Globus pallidus (tissue), 1 donor: ENCODE measurements at regions not wholly inside any gene's neighbourhood (a gene's known extent, or its start where the extent isn't known, plus 50 kb on each side); places are given as distances from the start of the nearest gene placed in this dataset.
"Not testable (repeated sequence)": the region's sequence is repeated elsewhere in the genome, so short reads cannot be mapped to it uniquely, and the experiment has no call there.

Experiments
- DNase-seq: peaks from one replicate; pipeline ENCODE4 v3.0.0-alpha.2; 2015; ENCODE audit warnings: low spot score

DNA sequence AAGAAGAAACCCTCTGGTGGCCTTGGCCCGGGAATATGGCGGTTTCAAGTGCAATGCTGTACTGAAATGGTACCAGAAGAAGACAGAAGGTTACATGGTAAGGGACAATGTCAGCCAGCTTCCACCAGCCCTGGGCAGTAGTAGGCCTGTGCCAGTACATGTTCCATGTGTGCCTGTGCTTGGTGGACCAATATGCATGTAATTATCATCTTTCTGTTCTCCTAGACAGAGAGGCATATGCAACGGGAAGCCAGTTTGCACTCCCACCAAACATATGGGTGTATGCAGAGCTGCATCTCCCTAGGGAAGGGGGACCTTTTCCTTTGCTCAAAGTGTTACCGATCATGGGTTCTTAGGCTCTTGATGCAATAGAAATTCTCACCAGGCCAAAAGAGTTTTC is 80.9 kb upstream of the ADORA2B start:
- not testable (repeated sequence) for DNase-seq

DNA sequence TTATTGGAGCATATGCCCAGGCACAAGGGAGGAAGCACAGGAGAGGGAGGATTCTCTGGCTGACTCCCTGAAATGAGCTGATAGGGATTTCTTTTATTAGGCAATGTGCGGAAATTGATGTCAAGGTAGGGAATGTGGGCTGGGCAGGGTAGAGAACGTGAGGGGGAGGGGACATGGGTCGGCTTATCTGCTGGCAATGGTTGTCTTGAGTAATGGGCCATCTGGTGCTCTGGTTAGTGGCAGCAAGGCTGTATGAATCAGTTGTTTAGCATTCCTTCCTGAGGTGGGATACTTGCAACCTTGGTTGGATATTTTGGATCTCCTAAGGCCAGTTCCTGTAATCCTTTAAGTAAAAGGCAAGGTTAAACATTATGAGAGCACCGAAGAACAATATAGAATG is 80.5 kb upstream of the ADORA2B start:
- not testable (repeated sequence) for DNase-seq

DNA sequence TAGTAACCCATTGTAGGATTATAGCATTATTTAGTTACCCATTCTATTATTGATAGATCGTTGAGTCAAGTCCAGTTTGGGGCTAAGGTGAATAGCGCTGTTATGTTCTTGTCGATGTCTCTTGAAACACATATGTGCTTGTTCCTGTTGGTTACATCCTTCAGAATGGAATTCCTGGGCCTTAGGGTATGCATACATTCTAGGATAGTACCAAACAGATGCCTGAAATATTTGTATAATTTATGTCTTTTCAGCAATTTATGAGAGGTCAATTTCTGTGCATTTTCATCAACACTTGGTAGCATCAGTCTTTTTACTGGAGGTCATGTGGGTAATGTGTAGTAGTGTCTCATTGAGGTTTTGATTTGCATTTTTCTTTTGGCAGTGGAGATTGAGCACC is 78.9 kb upstream of the ADORA2B start:
- not testable (repeated sequence) for DNase-seq

DNA sequence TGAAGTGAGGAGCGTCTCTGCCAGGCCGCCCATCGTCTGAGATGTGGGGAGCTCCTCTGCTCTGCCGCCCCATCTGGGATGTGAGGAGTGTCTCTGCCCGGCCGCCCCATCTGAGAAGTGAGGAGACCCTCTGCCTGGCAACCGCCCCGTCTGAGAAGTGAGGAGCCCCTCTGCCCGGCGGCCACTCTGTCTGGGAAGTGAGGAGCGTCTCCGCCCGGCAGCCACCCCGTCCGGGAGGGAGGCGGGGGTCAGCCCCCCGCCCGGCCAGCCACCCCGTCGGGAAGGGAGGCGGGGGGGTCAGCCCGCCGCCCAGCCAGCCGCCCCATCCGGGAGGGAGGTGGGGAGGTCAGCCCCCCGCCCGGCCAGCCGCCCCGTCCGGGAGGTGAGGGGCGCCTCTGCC is 77.6 kb upstream of the ADORA2B start:
- DNase-seq, result not testable (repeated sequence)

DNA sequence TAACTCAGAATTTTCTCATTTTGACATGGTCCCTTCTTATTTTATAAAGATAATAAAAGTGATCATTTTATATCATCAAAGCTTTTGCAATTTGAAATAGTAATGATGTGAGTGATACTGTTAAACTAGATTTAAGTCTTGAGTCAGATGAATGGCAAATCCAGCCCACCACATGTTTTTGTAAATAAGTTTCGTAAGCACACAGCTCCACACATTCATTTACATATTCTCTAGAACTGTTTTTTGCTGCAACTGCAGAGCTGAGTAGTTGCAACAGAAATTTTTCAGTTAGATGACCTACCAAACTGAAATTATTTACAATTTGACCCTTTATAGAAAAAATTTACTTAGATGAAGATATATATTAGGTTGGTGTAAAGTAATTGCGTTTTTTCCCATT is 75.1 kb upstream of the ADORA2B start:
- DNase-seq, result not testable (repeated sequence)

DNA sequence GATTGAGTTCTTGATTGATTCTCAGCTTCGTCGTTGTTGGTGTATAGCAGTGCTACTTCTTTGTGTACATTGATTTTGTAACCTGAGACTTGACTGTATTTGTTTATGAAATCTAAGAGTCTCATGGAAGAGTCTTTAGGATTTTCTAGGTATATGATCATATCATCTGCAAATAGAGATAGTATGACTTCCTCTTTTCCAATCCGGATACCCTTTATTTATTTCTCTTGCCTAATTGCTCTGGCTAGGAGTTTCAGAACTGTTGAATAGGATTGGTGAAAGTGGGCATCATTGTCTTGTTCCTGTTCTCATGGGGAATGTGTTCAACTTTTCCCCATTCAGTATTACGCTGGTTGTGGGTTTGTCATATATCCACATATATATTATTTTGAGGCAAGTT is 72.3 kb upstream of the ADORA2B start:
- not testable (repeated sequence) for DNase-seq

DNA sequence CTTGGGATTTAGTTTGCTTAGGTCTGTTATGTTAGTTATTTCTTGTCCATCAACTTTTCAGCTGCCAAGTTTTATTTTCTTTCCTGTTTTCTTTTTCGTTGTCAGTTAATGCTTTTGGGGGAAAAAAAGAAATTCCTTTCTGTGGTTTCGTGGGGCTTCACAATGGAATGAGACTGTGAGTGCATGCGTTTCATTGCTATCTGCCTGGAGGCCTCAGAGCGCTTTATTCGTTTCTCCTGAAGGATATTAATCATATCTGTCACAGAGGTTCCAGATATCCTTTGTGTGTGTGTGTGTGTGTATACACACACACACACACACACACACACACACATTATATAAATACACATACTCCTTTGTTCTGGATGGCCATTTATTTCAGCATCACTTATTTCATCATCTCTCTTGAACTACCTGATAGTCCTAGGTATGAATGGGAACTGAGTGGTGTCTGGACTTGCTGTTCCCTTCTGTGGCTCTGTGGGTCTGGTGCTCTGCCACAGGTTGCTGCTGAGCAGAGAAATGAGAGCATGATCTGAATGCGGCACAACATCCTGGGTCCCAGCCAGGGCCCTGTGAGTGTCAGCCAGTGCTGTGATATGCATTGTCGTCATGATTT is 66.9 kb upstream of the ADORA2B start:
- DNase-seq, result not testable (repeated sequence)

DNA sequence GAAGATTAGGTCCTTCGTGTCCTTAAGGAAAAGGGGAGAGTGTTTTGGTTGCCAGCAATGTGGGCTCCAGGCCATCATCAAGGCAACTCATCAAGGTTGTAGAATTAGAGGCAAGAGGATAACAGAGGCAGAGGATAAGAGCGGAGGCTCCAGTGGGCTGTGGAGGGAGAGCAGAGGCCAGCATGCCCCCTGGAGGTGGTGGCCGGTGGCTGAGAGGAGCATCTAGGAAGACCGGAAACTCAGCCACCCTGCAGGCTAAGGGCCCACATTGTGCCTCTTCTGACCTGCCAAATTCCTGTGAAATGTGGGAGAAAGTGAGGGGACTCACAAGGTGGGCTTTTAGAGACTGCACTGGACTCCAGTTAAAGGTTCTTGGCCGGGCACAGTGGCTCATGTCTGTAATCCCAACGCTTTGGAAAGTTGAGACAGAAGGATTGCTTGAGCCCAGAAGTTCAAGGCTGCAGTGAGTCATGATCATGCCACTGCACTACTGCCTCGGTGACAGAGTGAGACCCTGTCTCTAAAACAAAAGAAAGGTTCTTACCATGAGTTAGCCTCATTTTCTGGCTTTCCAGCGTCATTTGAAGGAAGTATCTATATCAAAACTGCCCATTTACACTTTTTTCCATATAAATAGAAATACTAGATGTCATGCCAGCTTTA is 62.7 kb upstream of the ADORA2B start:
- DNase-seq, result no peak

DNA sequence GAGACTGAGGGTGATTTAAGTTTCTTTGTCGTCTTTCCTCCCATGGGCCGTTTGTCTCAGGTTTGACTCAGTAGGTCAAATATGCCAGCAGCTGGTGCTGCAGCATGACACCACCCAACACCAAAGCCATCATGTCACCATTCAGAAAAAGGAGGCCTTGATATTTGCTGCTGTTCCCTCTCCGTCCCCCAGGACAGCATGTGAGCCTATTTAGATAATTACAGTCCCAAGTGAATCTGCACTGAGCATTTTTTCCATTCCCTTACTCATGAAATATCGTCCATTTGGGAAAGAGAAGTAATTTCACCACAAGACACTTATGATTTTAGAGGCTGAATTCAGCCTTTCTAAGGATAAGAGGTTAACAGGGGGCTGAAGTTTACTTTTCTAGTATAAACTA is 62.2 kb upstream of the ADORA2B start:
- no peak for DNase-seq

DNA sequence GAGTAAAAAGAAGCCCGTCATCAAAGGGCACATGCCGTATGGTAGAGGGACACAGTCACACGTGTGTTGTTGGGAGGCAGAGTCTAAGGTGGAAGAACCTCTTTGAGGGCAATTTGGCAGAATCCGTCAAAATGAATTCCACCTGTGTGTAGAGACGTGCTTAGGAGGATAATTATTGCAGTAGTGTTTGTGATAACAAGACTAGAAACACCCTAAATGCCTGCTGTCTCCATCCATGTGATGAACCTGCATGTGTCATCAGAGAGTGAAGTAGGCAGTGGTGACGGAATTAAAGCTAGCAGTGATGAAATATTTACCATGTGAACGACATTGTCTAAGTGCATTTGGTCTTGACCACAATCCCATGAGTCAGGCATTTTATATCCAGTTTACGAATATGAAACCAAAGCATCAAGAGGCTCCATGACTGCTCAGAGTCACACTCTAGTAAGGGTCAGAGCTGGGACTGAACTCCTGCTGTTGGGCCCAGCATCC is 61.3 kb upstream of the ADORA2B start:
- DNase-seq, result no peak

DNA sequence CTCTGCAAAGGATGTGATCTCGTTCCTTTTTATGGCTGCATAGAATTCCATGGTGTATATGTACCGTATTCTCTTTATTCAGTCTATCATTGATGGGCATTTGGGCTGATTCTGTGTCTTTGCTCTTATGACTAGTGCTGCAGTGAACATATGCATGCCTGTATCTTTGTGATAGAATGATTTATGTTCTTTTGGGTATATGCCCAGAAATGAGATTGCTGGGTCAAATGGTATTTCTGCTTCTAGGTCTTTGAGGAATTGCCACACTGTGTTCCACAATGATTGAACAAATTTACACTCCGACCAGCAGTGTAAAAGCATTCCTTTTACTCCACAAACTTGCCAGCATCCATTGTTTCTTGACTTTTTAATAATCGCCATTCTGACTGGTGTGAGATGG is 60.2 kb upstream of the ADORA2B start:
- DNase-seq, result no peak

DNA sequence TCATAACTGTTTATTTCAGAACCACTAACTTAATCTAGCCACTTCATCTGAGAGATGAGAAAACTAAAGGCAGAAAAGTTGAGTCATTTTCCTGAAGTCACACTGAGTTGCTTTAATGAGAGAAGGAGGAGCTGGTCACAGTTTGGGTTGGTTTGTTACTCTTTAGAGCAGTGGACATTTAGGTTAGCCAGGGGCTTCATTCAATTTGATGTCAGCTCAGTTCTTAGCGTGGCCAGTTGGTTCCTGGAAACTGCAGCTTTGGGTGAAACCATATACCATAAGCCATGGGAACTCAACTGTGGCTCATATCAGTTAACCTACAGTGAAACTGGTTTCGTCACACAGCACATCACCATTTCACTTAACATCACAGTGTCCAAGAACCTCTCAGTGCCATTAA is 59.2 kb upstream of the ADORA2B start:
- DNase-seq, result no peak

DNA sequence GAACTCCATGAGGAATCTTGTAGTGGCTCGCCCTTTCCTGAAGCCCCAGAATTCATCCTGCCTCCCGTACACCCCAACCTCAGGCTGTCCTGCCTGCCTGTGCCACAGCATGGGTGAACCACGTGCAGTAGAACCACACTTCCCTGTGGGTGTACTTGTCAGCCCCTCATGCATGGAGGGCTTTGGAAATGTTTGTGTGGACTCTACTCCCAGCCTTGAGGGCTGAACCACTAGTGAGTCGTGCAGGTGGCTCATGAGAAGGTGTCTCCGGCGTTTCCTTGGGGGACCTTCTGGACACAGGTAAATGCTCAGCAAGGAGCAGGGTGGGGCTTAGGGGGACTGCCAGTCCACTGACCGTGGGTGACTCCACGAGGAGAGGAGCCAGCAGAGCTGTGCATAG is 58.7 kb upstream of the ADORA2B start:
- DNase-seq, result no peak

DNA sequence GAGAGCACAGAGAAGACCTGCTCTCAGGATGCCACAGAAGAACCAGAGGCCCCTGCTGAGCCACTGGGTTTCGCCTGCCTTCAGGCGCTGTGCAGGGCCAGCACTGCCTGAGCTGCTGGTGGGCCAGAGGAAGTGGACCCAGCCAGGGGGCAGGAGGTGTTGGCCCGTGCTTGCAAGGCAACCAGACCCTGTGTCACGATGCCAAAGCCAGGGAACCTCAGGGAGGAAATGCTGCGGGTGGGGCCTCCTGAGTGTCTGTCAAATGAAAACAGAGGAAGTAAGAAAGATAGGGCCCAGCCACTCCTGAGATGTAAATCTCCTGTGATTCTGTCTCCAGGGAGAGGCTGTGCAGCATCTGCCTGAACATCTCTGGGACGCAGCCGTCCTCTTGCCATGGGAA is 58.1 kb upstream of the ADORA2B start:
- no peak for DNase-seq

DNA sequence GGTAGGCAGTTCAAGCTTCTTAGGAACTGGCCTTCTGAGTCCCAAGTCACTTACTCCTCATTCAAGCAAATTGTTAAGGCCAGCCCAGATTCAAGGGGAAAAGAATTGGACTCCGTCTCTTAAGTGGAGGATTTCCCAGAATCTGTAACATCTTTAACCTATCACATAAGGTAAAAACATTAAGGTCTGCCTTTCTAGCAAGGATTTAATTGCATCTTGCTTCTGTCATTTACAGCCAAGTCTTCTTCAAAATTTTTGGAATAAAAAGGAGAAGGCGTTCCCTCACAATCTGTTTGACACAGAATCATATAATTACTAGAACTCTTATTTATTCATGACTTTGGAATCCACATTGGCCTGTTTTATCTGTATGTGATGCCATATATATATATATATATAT is 56.5 kb upstream of the ADORA2B start:
- DNase-seq, result no peak

DNA sequence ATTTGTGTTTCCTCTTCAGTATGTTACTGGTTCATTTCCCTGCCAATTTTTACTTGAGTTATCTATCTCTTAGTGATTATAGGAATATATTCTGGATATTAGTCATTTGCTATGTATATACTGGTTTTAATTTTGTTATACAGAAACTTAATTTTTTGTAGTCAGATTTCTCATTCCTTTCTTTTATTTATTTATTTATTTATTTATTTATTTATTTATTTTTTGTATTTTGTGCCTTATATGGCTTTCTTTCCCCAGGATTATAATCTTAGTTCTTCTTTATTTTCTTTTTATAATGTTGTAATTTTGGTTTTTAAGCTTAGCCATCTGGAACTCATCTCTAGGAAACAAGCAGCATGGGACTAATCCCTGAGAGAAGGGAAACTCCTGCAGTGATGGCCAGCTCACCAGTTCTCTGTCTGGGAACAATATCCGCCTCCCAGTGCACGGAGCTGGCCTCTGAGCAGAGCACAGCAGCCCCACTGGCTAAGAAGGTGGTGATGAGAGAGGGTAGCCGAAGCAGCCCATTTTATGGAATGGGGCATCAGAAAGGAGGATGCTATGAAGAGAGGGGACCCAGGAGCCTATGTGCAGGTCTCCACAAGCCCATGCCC is 54.5 kb upstream of the ADORA2B start:
- DNase-seq, result no peak

DNA sequence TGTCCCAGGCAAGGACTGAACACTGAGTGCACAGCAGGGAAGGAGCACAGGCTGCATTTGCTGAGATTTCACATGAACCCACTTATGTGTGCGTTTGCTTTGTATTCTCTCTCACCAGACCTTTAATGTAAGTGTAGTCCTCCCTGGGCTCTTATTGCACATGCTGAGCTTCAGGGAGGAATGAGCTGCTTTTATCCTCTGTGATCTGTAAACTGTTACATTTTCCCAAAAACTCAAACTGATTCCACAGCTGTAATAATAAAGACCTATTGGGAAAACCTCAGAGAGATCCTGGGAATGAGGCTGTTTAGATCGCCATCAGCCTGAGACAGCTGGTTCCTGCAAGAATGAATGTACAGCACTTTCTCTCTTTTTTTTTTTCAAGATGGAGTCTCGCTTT is 53.6 kb upstream of the ADORA2B start:
- DNase-seq, result no peak

DNA sequence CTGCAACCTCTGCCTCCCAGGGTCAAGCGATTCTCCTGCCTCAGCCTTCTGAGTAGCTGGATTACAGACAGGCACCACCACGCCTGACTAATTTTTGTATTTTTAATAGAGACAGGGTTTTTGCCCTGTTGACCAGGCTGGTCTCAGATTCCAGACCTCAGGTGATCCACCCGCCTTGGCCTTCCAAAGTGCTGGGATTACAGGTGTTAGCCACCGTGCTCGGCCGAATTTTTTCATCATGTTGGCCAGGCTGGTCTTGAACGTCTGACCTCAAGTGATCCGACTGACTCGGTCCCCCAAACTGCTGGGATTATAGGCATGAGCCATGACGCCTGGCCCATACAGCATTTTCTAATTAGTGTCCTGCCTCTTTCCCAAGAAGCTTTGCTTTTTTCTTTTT is 52.7 kb upstream of the ADORA2B start:
- no peak for DNase-seq

DNA sequence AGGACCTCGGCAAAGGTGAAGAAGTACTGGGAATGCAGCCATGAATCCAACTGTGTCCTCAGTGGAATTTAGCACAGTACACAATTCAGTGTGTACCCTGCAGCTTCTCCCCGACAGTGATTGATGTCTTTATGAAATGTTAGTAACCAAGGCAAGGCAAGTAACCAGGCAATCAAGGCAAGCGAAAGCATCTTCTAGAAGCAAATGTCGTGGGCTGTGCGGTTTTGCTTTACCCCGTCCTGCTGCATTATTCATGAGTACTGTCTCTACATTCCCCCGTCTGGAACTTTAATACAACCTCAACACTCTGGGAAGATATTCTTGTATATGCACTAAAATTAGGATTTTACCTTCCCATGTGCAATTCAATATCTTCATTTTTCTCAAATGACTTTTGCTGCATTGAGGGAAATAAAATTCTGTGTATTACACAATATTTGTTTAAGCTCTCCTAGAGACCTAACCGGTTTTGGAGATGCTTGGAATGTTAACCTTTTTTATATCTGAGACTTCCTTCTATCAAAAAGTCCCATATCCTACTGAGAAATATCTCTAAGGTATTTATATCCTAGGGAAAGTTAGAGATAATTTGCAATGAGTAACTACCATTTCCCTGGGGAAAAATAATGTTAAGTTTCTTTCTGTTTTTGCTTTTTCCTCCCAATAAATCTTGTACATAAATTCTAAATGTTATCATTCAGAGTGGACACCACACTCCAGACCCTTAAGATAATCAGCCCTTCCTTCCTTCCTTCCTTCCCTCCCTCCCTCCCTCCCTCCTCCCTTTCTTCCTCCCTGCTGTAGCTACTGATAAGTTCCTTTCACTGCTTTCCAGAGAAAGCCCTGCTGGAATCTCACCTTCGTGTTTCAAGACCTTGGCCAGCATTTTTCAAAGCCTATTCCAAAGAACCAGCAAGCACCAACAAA is 51.9 kb upstream of the ADORA2B start:
- no peak for DNase-seq

DNA sequence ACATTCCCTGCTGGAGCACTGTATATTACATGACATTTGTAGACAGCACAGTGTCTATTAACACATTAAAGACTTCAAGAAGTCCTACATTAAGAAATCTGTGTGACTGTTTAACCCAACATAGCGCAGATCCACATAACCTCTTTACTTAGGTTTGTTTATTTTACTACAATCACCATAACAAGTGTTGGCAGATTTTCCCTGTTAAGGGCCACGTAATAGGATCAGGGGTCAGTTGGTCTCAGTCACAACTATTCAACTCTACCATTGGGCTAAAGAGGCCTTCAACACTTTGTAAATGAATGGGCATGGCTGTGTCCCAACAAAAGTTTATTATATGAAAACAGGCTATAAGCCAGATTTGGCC is 51.3 kb upstream of the ADORA2B start:
- DNase-seq, result no peak

DNA sequence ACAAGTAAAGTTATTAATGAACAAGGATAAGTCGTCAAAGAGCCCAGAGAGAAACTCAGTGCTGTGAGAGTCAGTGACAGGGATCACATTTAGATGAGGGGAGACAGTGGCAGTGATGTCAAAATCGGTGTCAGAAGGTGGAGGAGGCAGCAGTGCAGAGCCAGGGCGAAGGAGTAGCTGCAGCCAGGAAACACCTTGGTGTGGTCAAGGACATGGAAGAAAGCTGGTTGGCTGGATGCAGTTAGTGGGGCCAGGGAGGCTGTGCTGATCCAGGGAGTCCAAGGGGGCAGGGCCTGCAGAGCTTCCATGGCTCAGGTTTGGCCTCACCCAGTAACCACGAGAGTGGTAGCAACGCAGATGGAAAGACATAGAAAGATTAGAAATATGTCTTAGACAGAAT is 50.7 kb upstream of the ADORA2B start:
- no peak for DNase-seq

DNA sequence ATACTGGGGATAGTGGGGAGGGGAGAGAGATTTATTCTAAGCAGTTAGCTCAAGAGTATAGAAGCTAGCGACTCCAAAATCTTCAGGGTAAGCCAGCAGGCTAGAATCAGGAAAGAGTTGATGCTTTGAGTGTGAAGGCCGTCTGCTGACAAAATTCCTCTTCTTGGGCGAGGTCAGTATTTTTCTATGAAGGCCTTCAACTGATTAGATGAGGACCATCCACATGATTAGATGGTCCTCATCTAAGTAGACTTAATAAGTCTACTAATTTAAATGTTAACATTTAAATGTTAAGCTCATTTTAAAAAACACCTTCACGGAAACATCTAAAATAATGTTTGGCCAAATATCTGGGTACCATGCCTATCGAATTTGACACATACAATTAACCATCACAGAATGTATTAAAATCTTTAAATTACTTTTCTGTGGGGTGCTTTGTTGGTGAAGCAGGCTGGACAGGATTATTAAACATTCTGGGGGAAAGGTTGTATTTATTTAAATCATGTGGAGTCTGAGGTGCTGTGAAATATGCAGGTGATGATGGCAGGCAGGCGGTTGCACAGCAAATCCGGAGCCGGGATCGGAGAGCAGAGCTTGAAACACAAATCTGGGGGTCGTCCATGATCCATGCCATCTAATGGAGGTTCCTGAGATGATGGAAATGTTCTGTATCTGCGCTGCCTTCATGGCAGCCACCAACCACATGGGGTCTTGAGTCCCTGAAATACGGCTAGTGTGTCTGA is 49.8 kb upstream of the ADORA2B start:
- DNase-seq, result no peak
